KOPT-K1 (cell line): ENCODE measurements at regions not wholly inside any gene's neighbourhood (a gene's known extent, or its start where the extent isn't known, plus 50 kb on each side); places are given as distances from the start of the nearest gene placed in this dataset.

Experiments
- H3K27ac ChIP-seq: fragments of 200-600 bp; sonication (generic); 2 replicates; pipeline ENCODE4 v1.5.1; 2016; ENCODE audit warnings: antibody characterized with exemption, mild to moderate bottlenecking, low read depth, low read length; ENCODE audit not compliant: poor library complexity, severe bottlenecking
- H3K36me3 ChIP-seq: fragments of 200-600 bp; sonication (generic); 2 replicates; pipeline ENCODE4 v1.5.1; 2017; ENCODE audit warnings: antibody characterized with exemption, mild to moderate bottlenecking, low read length, moderate library complexity; ENCODE audit not compliant: insufficient read depth
- H3K9me3 ChIP-seq: fragments of 200-600 bp; sonication (generic); 2 replicates; pipeline ENCODE4 v1.5.1; 2017; ENCODE audit warnings: antibody characterized with exemption, low read length, mild to moderate bottlenecking; ENCODE audit not compliant: insufficient read depth, poor library complexity, severe bottlenecking

DNA sequence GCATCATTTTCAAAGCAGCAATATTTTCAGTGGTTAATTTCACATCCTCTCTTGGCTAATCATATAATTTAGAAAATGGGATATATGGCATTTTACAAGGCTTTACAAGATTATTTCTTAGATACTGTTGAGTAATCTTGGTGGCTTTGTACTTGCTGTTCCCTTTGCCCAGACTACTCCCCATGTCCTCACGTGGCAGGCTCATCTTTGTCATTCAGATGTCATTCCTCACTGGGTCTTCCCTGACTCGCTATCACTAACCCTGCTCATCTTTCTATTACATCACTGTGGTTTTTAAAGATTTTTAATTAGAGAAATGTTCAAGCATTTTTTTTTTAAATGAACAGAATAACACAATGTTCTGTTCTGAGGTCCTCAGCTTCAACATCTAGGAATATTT, 240.0 kb upstream of the IRX5 start:
- Histone ChIP-seq H3K36me3 (no peaks in the 10 kb centered on the region), H3K9me3 (peaks cover 6% of the 10 kb centered on the region), H3K27ac (no peak overlapping the region)

GRCh38 chr16:54690306-54690705, 240.4 kb upstream of the IRX5 start:
- H3K36me3 ChIP-seq = no peaks in the 10 kb centered on the region
- no peak overlapping the region for H3K27ac ChIP-seq
- H3K9me3 ChIP-seq = peaks cover 6% of the 10 kb centered on the region

GRCh38 chr16:54689072-54689865, 241.4 kb upstream of the IRX5 start:
- Histone ChIP-seq H3K9me3 (peaks cover 6% of the 10 kb centered on the region), H3K36me3 (no peaks in the 10 kb centered on the region), H3K27ac (no peak overlapping the region)

GRCh38 chr16:54688339-54688738, 242.3 kb upstream of the IRX5 start:
- no peak overlapping the region for H3K27ac ChIP-seq
- no peaks in the 10 kb centered on the region for H3K36me3 ChIP-seq
- H3K9me3 ChIP-seq = peaks cover 6% of the 10 kb centered on the region

DNA sequence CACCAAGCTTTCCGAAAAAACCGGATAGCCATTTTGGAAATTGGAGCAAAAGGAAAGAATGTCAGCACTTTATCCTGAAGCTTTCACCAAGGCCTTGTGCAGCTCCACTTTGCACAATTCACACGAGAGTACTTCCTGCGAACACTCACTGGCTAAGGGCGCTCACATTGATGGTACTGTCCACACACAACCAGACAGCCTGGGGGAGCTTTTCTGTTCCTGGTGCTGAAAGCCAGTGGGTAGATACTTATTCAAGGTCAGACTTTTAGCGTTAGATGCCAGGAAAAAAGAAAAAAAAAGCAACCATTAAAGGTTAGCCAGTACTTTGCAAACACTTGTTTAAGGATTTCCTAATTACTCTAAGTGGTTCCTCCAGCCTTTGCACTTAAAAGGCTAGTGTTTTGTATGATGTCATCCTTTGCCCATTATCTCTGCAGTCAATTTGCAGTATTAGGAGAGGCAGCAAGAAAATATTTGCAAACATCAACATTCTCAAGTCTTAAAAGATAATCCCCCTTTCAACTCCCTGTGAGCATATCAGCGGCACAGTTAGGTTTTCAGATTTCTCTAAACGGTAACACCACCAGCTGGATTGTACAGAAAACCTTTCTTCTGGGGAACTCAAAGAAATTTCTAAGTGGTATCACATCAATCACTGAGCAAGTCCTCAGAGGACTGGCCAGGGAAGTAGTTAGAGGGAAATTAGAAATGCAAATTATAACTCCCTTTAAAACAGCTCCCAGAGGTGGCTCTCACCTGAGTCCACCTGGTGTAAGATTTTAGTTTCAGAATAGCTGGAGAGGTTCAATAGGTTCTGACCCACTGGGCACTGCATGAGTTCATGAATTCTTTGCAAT, 243.4 kb upstream of the IRX5 start:
- H3K27ac ChIP-seq = no peak overlapping the region
- H3K36me3 ChIP-seq = no peaks in the 10 kb centered on the region
- peaks cover 6% of the 10 kb centered on the region for H3K9me3 ChIP-seq

- Histone ChIP-seq H3K27ac (no peak overlapping the region), H3K36me3 (no peaks in the 10 kb centered on the region), H3K9me3 (peaks cover 6% of the 10 kb centered on the region)
These were observed 245.0 kb upstream of the IRX5 start for GRCh38 chr16:54685682-54686081.

DNA sequence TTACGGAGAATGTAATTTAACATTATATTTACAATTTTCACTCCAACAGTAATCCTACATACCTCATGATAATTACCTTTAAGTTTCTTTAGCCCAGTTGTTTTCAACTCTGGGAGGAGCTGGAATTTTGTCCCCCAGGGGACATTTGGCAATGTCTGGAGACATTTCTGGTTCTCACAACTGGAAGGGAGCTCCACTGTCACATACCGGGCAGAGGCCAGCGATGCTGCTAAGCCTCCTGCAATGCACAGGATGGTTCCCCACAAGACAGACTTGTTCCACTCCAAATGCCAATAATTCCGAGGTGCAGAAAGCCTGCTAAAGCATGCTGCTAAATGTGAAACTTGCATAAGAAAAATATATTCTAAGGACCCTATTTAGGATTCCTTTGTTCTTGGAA, 251.1 kb upstream of the IRX5 start:
- Histone ChIP-seq H3K9me3 (no peaks in the 10 kb centered on the region), H3K36me3 (no peaks in the 10 kb centered on the region), H3K27ac (no peak overlapping the region)

GRCh38 chr16:54677308-54677950, 253.2 kb upstream of the IRX5 start:
- Histone ChIP-seq H3K9me3 (no peaks in the 10 kb centered on the region), H3K27ac (no peak overlapping the region), H3K36me3 (no peaks in the 10 kb centered on the region)

- Histone ChIP-seq H3K27ac (no peak overlapping the region), H3K9me3 (peaks cover 8% of the 10 kb centered on the region), H3K36me3 (no peaks in the 10 kb centered on the region)
These were observed 257.4 kb upstream of the IRX5 start for GRCh38 chr16:54673313-54673712.

- H3K9me3 ChIP-seq = peaks cover 8% of the 10 kb centered on the region
- no peaks in the 10 kb centered on the region for H3K36me3 ChIP-seq
- no peak overlapping the region for H3K27ac ChIP-seq
These were observed 258.2 kb upstream of the IRX5 start for GRCh38 chr16:54672500-54672899.

GRCh38 chr16:54657709-54658102, 273.0 kb upstream of the IRX5 start:
- H3K27ac ChIP-seq = no peak overlapping the region
- peaks cover 5% of the 10 kb centered on the region for H3K9me3 ChIP-seq
- no peaks in the 10 kb centered on the region for H3K36me3 ChIP-seq

DNA sequence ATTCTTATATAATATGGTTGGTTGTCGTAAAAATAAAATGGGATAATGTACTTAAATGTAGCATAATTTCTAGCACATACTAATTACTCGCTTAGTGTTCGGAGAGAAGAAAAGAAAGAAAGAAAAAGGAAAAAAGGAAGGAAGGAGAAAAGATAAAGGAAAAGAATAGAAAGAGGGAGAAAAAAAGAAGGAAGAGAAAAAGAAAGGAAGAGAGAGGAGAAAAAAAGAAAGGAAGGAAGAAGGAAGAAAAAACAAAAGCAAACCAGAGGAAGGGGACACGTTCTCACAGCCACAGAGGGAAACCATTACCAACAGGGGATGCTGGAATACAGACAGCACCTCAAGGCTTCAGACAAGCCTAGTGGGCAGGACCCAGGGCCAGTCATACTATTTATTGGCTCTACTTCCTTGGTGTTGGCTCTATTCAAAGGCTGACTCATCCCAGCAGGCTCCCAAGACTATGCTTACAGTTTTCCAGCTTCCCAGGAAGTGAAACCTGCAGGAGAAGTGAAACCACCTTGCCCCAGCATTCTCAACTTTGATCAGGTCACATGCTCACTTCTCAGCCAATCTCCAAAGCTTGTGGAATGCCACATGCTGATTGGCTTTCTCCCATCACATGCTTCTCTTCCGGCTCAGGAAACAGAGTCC, 273.5 kb upstream of the IRX5 start:
- Histone ChIP-seq H3K9me3 (peaks cover 5% of the 10 kb centered on the region), H3K27ac (no peak overlapping the region), H3K36me3 (no peaks in the 10 kb centered on the region)

DNA sequence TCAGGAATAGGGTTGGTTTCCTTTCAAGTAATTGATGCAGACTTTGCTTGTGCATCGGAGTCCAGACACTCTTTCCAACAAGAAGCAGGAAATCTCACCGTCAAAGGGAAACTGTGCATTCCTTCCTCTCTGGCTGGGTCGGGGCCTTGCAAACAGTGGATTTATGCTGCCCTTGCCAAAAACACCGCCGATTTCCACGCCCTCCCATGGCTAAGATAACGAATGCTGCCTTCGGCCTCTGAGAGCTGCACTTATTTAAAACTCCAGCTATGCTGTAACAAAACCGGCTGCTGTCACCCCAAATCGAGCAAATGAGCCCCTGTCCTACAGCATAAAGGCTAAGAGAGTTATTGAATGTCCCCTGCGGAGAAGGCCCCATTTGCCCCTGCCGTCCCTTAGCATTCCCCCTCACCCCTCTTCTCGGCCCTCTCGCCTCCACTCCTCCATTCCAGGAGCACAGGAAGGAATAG, 275.5 kb upstream of the IRX5 start:
- Histone ChIP-seq H3K9me3 (no peaks in the 10 kb centered on the region), H3K36me3 (no peaks in the 10 kb centered on the region), H3K27ac (no peak overlapping the region)

- Histone ChIP-seq H3K9me3 (no peaks in the 10 kb centered on the region), H3K36me3 (no peaks in the 10 kb centered on the region), H3K27ac (no peak overlapping the region)
These were observed 276.2 kb upstream of the IRX5 start for GRCh38 chr16:54654429-54654828.
